ENCODE measurements at regions not wholly inside any gene's neighbourhood (a gene's known extent, or its start where the extent isn't known, plus 50 kb on each side); places are given as distances from the start of the nearest gene placed in this dataset.

GRCh38 chr14:29240066-29240465 is 473.5 kb downstream of the FOXG1 start:
- TF ChIP-seq, protein P1, sequence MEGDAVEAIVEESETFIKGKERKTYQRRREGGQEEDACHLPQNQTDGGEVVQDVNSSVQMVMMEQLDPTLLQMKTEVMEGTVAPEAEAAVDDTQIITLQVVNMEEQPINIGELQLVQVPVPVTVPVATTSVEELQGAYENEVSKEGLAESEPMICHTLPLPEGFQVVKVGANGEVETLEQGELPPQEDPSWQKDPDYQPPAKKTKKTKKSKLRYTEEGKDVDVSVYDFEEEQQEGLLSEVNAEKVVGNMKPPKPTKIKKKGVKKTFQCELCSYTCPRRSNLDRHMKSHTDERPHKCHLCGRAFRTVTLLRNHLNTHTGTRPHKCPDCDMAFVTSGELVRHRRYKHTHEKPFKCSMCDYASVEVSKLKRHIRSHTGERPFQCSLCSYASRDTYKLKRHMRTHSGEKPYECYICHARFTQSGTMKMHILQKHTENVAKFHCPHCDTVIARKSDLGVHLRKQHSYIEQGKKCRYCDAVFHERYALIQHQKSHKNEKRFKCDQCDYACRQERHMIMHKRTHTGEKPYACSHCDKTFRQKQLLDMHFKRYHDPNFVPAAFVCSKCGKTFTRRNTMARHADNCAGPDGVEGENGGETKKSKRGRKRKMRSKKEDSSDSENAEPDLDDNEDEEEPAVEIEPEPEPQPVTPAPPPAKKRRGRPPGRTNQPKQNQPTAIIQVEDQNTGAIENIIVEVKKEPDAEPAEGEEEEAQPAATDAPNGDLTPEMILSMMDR (IDR thresholded peaks at IDR 0.05; ENCODE audit: insufficient read depth, low read length), result no peak
- TF ChIP-seq SPI1 (IDR thresholded peaks at IDR 0.05; ENCODE audit: borderline replicate concordance, low read depth), result no peak
